ENCODE measurements at regions not wholly inside any gene's neighbourhood (a gene's known extent, or its start where the extent isn't known, plus 50 kb on each side); places are given as distances from the start of the nearest gene placed in this dataset.
"Not testable (repeated sequence)": the region's sequence is repeated elsewhere in the genome, so short reads cannot be mapped to it uniquely, and the experiment has no call there.

- Histone ChIP-seq H3K4me3 (ENCODE audit: low read depth in 1 of 2, low read length in 1 of 2) (no peak overlapping the region), H3K36me3 (no peaks in the 10 kb centered on the region), H3K27me3 (no peaks in the 10 kb centered on the region), H3K9me3 (no peaks in the 10 kb centered on the region), H3K4me1 (ENCODE audit: control insufficient read depth in 1 of 2, insufficient read depth in 1 of 2, low read depth in 1 of 2, low read length in 1 of 2) (no peaks in the 10 kb centered on the region), H3K27ac (no peak overlapping the region)
- TF ChIP-seq, protein P1, sequence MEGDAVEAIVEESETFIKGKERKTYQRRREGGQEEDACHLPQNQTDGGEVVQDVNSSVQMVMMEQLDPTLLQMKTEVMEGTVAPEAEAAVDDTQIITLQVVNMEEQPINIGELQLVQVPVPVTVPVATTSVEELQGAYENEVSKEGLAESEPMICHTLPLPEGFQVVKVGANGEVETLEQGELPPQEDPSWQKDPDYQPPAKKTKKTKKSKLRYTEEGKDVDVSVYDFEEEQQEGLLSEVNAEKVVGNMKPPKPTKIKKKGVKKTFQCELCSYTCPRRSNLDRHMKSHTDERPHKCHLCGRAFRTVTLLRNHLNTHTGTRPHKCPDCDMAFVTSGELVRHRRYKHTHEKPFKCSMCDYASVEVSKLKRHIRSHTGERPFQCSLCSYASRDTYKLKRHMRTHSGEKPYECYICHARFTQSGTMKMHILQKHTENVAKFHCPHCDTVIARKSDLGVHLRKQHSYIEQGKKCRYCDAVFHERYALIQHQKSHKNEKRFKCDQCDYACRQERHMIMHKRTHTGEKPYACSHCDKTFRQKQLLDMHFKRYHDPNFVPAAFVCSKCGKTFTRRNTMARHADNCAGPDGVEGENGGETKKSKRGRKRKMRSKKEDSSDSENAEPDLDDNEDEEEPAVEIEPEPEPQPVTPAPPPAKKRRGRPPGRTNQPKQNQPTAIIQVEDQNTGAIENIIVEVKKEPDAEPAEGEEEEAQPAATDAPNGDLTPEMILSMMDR (IDR thresholded peaks at IDR 0.05), result no peak
These were observed 282.3 kb downstream of the CD109 start for GRCh38 chr6:73978330-73978729.

- H3K27ac ChIP-seq; H3K4me3 ChIP-seq (ENCODE audit: low read depth in 1 of 2, low read length in 1 of 2); H3K9me3 ChIP-seq; H3K36me3 ChIP-seq; H3K27me3 ChIP-seq; H3K4me1 ChIP-seq (ENCODE audit: control insufficient read depth in 1 of 2, insufficient read depth in 1 of 2, low read depth in 1 of 2, low read length in 1 of 2): not testable (repeated sequence)
These were observed 276.5 kb downstream of the CD109 start for GRCh38 chr6:73972518-73972917.

DNA sequence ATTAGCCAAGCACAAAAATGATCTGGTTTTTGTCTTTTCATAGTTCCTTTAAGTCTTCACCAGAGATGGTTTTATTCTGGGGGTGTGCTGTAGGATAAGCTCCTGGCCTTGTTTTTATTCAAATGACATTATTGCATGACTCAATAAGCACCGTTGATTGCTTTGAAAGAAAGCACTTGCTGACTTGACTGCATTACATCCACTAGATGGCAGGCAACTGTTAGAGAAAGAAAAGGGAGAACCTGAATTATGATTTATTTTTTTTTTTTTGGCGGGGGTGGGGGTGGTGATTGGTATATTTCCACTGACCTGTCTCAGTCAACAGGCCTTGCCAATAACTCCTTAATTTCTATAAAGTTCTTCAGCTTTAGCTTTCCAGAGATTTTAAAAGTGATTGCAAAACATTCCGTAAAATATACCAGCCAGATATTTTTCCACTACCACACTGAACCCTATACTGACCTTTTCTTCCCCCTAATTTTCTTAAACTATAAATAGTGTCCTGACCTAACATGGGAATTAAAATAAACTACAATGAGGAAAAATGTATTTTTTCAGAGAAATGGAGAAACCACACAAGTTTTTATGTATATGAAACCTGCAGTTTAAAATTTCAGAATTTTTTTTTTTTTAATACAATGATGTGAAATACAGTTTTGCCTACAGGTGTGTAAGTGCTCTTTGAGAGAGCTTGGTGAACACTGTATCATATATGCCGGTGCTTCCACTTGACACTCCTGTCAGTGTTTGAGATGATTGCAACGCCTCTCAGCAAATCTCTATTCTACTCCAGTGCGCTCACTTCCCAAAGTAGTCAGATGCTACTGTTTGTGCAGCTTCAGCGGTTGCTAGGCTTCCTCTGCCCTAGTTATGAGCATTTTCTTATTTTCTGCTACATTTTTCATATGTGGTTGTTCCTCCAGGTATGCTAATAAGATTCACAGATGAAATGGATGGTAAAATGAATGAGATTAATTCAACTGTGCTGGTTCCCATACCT, 274.3 kb downstream of the CD109 start:
- no peaks in the 10 kb centered on the region for H3K4me1 ChIP-seq (ENCODE audit: control insufficient read depth in 1 of 2, insufficient read depth in 1 of 2, low read depth in 1 of 2, low read length in 1 of 2)
- no peaks in the 10 kb centered on the region for H3K27me3 ChIP-seq
- H3K27ac ChIP-seq, result no peak overlapping the region
- H3K9me3 ChIP-seq, result no peaks in the 10 kb centered on the region
- TF ChIP-seq, protein P1 (IDR thresholded peaks at IDR 0.05), result no peak
- no peak overlapping the region for H3K4me3 ChIP-seq (ENCODE audit: low read depth in 1 of 2, low read length in 1 of 2)
- H3K36me3 ChIP-seq, result no peaks in the 10 kb centered on the region

- no peaks in the 10 kb centered on the region for H3K9me3 ChIP-seq
- no peaks in the 10 kb centered on the region for H3K36me3 ChIP-seq
- no peak overlapping the region for H3K4me3 ChIP-seq (ENCODE audit: low read depth in 1 of 2, low read length in 1 of 2)
- no peaks in the 10 kb centered on the region for H3K27me3 ChIP-seq
- no peak overlapping the region for H3K27ac ChIP-seq
- TF ChIP-seq, protein P1 (IDR thresholded peaks at IDR 0.05), result no peak
- H3K4me1 ChIP-seq (ENCODE audit: control insufficient read depth in 1 of 2, insufficient read depth in 1 of 2, low read depth in 1 of 2, low read length in 1 of 2), result no peaks in the 10 kb centered on the region
These were observed 272.3 kb downstream of the CD109 start for GRCh38 chr6:73968221-73968757.

DNA sequence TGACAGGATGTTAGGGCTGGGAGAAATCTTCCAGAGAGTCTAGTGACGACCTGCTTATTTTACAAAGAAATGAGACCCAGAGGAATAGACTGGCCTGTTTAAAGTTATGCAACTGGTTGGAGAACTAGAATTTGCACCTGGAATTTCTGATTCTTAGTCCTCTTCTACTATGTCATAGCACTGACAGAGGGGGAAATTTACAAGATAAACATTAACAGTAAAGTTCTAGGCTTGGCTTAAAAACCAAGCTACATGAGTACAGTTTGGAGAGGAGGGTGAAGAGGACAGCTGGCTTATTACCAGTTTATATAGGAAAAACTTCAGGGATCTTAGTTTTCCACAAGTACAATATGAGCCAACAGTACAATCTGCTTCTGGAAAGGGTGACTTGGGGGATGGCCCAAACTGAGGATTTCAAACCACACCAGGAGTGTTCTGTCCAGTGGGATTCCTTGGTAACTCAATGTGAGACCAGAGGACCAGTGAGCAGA, 269.6 kb downstream of the CD109 start:
- Histone ChIP-seq H3K4me1 (ENCODE audit: control insufficient read depth in 1 of 2, insufficient read depth in 1 of 2, low read depth in 1 of 2, low read length in 1 of 2) (no peaks in the 10 kb centered on the region), H3K27me3 (no peaks in the 10 kb centered on the region), H3K9me3 (no peaks in the 10 kb centered on the region), H3K4me3 (ENCODE audit: low read depth in 1 of 2, low read length in 1 of 2) (no peak overlapping the region), H3K36me3 (no peaks in the 10 kb centered on the region), H3K27ac (no peak overlapping the region)
- TF ChIP-seq, protein P1 (IDR thresholded peaks at IDR 0.05), result no peak
